WTC11 (cell line): ENCODE measurements at regions not wholly inside any gene's neighbourhood (a gene's known extent, or its start where the extent isn't known, plus 50 kb on each side); places are given as distances from the start of the nearest gene placed in this dataset.

ENCODE experiments used
- ATAC-seq: fragments of 200-7000 bp; cut with Tn5 transposase; 2 replicates; pipeline ENCODE4 v1.10.0; 2021; ENCODE audit warnings: mild to moderate bottlenecking, moderate library complexity
- CTCF ChIA-PET: fragments of 300-600 bp; sonication (Branson Sonifier 250); formaldehyde crosslinking; loops from one replicate; lab custom pipeline; 2021; ENCODE audit warnings: antibody characterized with exemption; lab: Charles Lee
- POLR2A ChIA-PET: fragments of 350-600 bp; sonication (Branson Sonifier 250); formaldehyde crosslinking; loops from one replicate; lab custom pipeline; 2021; ENCODE audit warnings: antibody characterized with exemption; lab: Charles Lee
- DNase-seq: peaks from one replicate; pipeline ENCODE4 v3.0.0; 2021; ENCODE audit warnings: low spot score
- H3K27ac Mint-ChIP-seq: 2 replicates; pipeline ENCODE4 v1.8.0; 2021; ENCODE audit warnings: mixed read lengths
- H3K27me3 Mint-ChIP-seq: 2 replicates; pipeline ENCODE4 v1.8.0; 2021; ENCODE audit warnings: low read depth, mild to moderate bottlenecking, moderate library complexity, mixed read lengths
- H3K36me3 Mint-ChIP-seq: 2 replicates; pipeline ENCODE4 v1.8.0; 2021; ENCODE audit warnings: mixed read lengths
- H3K4me1 Mint-ChIP-seq: 2 replicates; pipeline ENCODE4 v1.8.0; 2022; ENCODE audit warnings: mixed read lengths
- H3K4me3 Mint-ChIP-seq: 2 replicates; pipeline ENCODE4 v1.8.0; 2021; ENCODE audit warnings: mild to moderate bottlenecking, moderate library complexity, mixed read lengths
- H3K9me3 Mint-ChIP-seq: 2 replicates; pipeline ENCODE4 v1.8.0; 2021; ENCODE audit warnings: mixed read lengths
- ARID4B ChIP-seq: sonication (generic); formaldehyde crosslinking; IDR thresholded peaks from 2 replicates; pipeline ENCODE4 v1.8.0; 2023; ENCODE audit warnings: missing genetic modification reagents, mild to moderate bottlenecking, borderline replicate concordance
- ATF6 ChIP-seq: sonication (generic); formaldehyde crosslinking; IDR thresholded peaks from 2 replicates; pipeline ENCODE4 v1.8.1; 2023; ENCODE audit warnings: mild to moderate bottlenecking, missing genetic modification reagents
- CTCF ChIP-seq: fragments of 200-600 bp; IDR thresholded peaks from 2 replicates; pipeline ENCODE4 v1.8.0; 2022; ENCODE audit warnings: antibody characterized with exemption
- EMX1 ChIP-seq: fragments of 250-450 bp; sonication (Bioruptor Pico); IDR thresholded peaks from 2 replicates; pipeline ENCODE4 v1.8.0; 2021; ENCODE audit warnings: mild to moderate bottlenecking
- GTF2I ChIP-seq: fragments of 250-450 bp; sonication (Bioruptor Pico); conservative IDR thresholded peaks from 2 replicates; pipeline ENCODE4 v1.4.0; 2021; ENCODE audit warnings: mild to moderate bottlenecking
- HMGXB4 ChIP-seq: sonication (generic); formaldehyde crosslinking; IDR thresholded peaks from 2 replicates; pipeline ENCODE4 v1.8.1; 2023; ENCODE audit warnings: mild to moderate bottlenecking, moderate library complexity, missing genetic modification reagents
- MXD4 ChIP-seq: fragments of 250-450 bp; sonication (Bioruptor Pico); IDR thresholded peaks from 2 replicates; pipeline ENCODE4 v1.8.0; 2021; ENCODE audit warnings: mild to moderate bottlenecking, moderate library complexity, borderline replicate concordance
- NFATC4 ChIP-seq: fragments of 250-450 bp; sonication (Bioruptor Pico); IDR thresholded peaks from 2 replicates; pipeline ENCODE4 v1.9.0; 2021; ENCODE audit warnings: mild to moderate bottlenecking
- NR3C1 ChIP-seq: sonication (generic); formaldehyde crosslinking; conservative IDR thresholded peaks from 2 replicates; pipeline ENCODE4 v1.8.1; 2023; ENCODE audit warnings: low read depth, mild to moderate bottlenecking, missing genetic modification reagents
- OVOL2 ChIP-seq: fragments of 250-450 bp; sonication (Bioruptor Pico); IDR thresholded peaks from 2 replicates; pipeline ENCODE4 v1.9.0; 2021; ENCODE audit warnings: mild to moderate bottlenecking, borderline replicate concordance
- TCF7 ChIP-seq: sonication (generic); formaldehyde crosslinking; IDR thresholded peaks from 2 replicates; pipeline ENCODE4 v1.8.0; 2022; ENCODE audit warnings: mild to moderate bottlenecking, low read depth, missing genetic modification reagents, moderate library complexity
- ZBTB43 ChIP-seq: sonication (generic); formaldehyde crosslinking; IDR thresholded peaks from 2 replicates; pipeline ENCODE4 v1.8.1; 2023; ENCODE audit warnings: mild to moderate bottlenecking, missing genetic modification reagents
- ZNF219 ChIP-seq: sonication (generic); formaldehyde crosslinking; IDR thresholded peaks from 2 replicates; pipeline ENCODE4 v1.8.0; 2023; ENCODE audit warnings: missing genetic modification reagents, mild to moderate bottlenecking, borderline replicate concordance
- ZNF232 ChIP-seq: sonication (generic); formaldehyde crosslinking; IDR thresholded peaks from 2 replicates; pipeline ENCODE4 v1.8.0; 2022; ENCODE audit warnings: mild to moderate bottlenecking, missing genetic modification reagents
- ZNF281 ChIP-seq: sonication (generic); formaldehyde crosslinking; IDR thresholded peaks from 2 replicates; pipeline ENCODE4 v1.8.0; 2023; ENCODE audit warnings: mild to moderate bottlenecking, missing genetic modification reagents
- ZNF396 ChIP-seq: fragments of 250-450 bp; sonication (Bioruptor Pico); IDR thresholded peaks from 2 replicates; pipeline ENCODE4 v1.8.0; 2021; ENCODE audit warnings: mild to moderate bottlenecking, moderate library complexity, borderline replicate concordance
- ZNF512 ChIP-seq: sonication (generic); formaldehyde crosslinking; IDR thresholded peaks from 2 replicates; pipeline ENCODE4 v1.8.1; 2022; ENCODE audit warnings: missing genetic modification reagents, borderline replicate concordance
- ZNF671 ChIP-seq: fragments of 250-450 bp; sonication (Bioruptor Pico); IDR thresholded peaks from 2 replicates; pipeline ENCODE4 v1.8.0; 2021; ENCODE audit warnings: mild to moderate bottlenecking

GRCh38 chr21:24823247-24823646 is 784.0 kb downstream of the MRPL39 start (continued):
- TF ChIP-seq HMGXB4 (CRISPR knock-in tag) (no peak), MXD4 (CRISPR knock-in tag) (no peak), ZNF219 (CRISPR knock-in tag) (no peak), ATF6 (no peak)

- POLR2A ChIA-PET: no interaction called here
Observed at GRCh38 chr21:24785033-24785432, 822.2 kb downstream of the MRPL39 start.

More at GRCh38 chr21:24785033-24785432, 822.2 kb downstream of the MRPL39 start:
- Mint-ChIP-seq H3K36me3 (peaks cover 6% of the 10 kb centered on the region), H3K4me1 (no peaks in the 10 kb centered on the region), H3K27ac (no peak overlapping the region), H3K9me3 (peaks cover 24% of the 10 kb centered on the region), H3K4me3 (no peak overlapping the region), H3K27me3 (no peaks in the 10 kb centered on the region)
- no peak for DNase-seq
- ATAC-seq: no peak
- CTCF ChIA-PET: no interaction called here
- TF ChIP-seq ATF6 (no peak), ZNF671 (CRISPR knock-in tag) (no peak), TCF7 (CRISPR knock-in tag) (no peak), ZNF232 (CRISPR knock-in tag) (no peak), ZNF512 (CRISPR knock-in tag) (no peak), ZNF396 (CRISPR knock-in tag) (no peak), NFATC4 (CRISPR knock-in tag) (no peak), GTF2I (CRISPR knock-in tag) (no peak), ARID4B (CRISPR knock-in tag) (no peak), EMX1 (CRISPR knock-in tag) (no peak), OVOL2 (no peak), ZBTB43 (CRISPR knock-in tag) (no peak), CTCF (no peak), ZNF281 (CRISPR knock-in tag) (no peak), NR3C1 (CRISPR knock-in tag) (no peak)
